ENCODE measurements at regions not wholly inside any gene's neighbourhood (a gene's known extent, or its start where the extent isn't known, plus 50 kb on each side); places are given as distances from the start of the nearest gene placed in this dataset.

GRCh38 chr7:50962962-50963374, 180.3 kb upstream of the GRB10 start:
- Histone ChIP-seq H3K4me1 (ENCODE audit: control insufficient read depth, insufficient read depth, low read length) (peaks cover 14% of the 10 kb centered on the region), H3K27me3 (ENCODE audit: control insufficient read depth, insufficient read depth, low read length) (peaks cover 5% of the 10 kb centered on the region), H3K9me3 (replicated peaks; ENCODE audit: low read length) (no peaks in the 10 kb centered on the region), H3K36me3 (ENCODE audit: insufficient read depth, low read length) (no peaks in the 10 kb centered on the region), H3K4me3 (ENCODE audit: low read length) (no peak overlapping the region), H3K4me2 (ENCODE audit: low read length) (no peak overlapping the region), H3K9ac (ENCODE audit: low read depth, low read length) (no peak overlapping the region)

GRCh38 chr7:50962281-50962883, 179.7 kb upstream of the GRB10 start:
- Histone ChIP-seq H3K4me2 (ENCODE audit: low read length) (no peak overlapping the region), H3K9me3 (replicated peaks; ENCODE audit: low read length) (no peaks in the 10 kb centered on the region), H3K36me3 (ENCODE audit: insufficient read depth, low read length) (no peaks in the 10 kb centered on the region), H3K4me1 (ENCODE audit: control insufficient read depth, insufficient read depth, low read length) (peaks cover 14% of the 10 kb centered on the region), H3K27me3 (ENCODE audit: control insufficient read depth, insufficient read depth, low read length) (peaks cover 5% of the 10 kb centered on the region), H3K4me3 (ENCODE audit: low read length) (no peak overlapping the region), H3K9ac (ENCODE audit: low read depth, low read length) (no peak overlapping the region)

GRCh38 chr7:50960621-50961310, 178.1 kb upstream of the GRB10 start:
- H3K9me3 ChIP-seq (replicated peaks; ENCODE audit: low read length): no peaks in the 10 kb centered on the region
- peaks cover 14% of the 10 kb centered on the region for H3K4me1 ChIP-seq (ENCODE audit: control insufficient read depth, insufficient read depth, low read length)
- no peak overlapping the region for H3K4me2 ChIP-seq (ENCODE audit: low read length)
- no peak overlapping the region for H3K9ac ChIP-seq (ENCODE audit: low read depth, low read length)
- H3K36me3 ChIP-seq (ENCODE audit: insufficient read depth, low read length): no peaks in the 10 kb centered on the region
- H3K4me3 ChIP-seq (ENCODE audit: low read length): no peak overlapping the region
- H3K27me3 ChIP-seq (ENCODE audit: control insufficient read depth, insufficient read depth, low read length): peaks cover 9% of the 10 kb centered on the region

- Histone ChIP-seq H3K4me1 (ENCODE audit: control insufficient read depth, insufficient read depth, low read length) (peaks cover 14% of the 10 kb centered on the region), H3K4me2 (ENCODE audit: low read length) (no peak overlapping the region), H3K4me3 (ENCODE audit: low read length) (no peak overlapping the region), H3K36me3 (ENCODE audit: insufficient read depth, low read length) (no peaks in the 10 kb centered on the region), H3K9me3 (replicated peaks; ENCODE audit: low read length) (no peaks in the 10 kb centered on the region), H3K9ac (ENCODE audit: low read depth, low read length) (no peak overlapping the region), H3K27me3 (ENCODE audit: control insufficient read depth, insufficient read depth, low read length) (peaks cover 9% of the 10 kb centered on the region)
These were observed 177.3 kb upstream of the GRB10 start for GRCh38 chr7:50959991-50960390.

GRCh38 chr7:50959560-50959959, 176.9 kb upstream of the GRB10 start:
- Histone ChIP-seq H3K4me2 (ENCODE audit: low read length) (no peak overlapping the region), H3K9ac (ENCODE audit: low read depth, low read length) (no peak overlapping the region), H3K9me3 (replicated peaks; ENCODE audit: low read length) (no peaks in the 10 kb centered on the region), H3K4me1 (ENCODE audit: control insufficient read depth, insufficient read depth, low read length) (peaks cover 17% of the 10 kb centered on the region), H3K36me3 (ENCODE audit: insufficient read depth, low read length) (no peaks in the 10 kb centered on the region), H3K4me3 (ENCODE audit: low read length) (no peak overlapping the region), H3K27me3 (ENCODE audit: control insufficient read depth, insufficient read depth, low read length) (peaks cover 9% of the 10 kb centered on the region)

GRCh38 chr7:50957855-50958254, 175.2 kb upstream of the GRB10 start:
- Histone ChIP-seq H3K27me3 (ENCODE audit: control insufficient read depth, insufficient read depth, low read length) (peaks cover 9% of the 10 kb centered on the region), H3K4me3 (ENCODE audit: low read length) (no peak overlapping the region), H3K9me3 (replicated peaks; ENCODE audit: low read length) (no peaks in the 10 kb centered on the region), H3K4me2 (ENCODE audit: low read length) (no peak overlapping the region), H3K9ac (ENCODE audit: low read depth, low read length) (no peak overlapping the region), H3K4me1 (ENCODE audit: control insufficient read depth, insufficient read depth, low read length) (peaks cover 28% of the 10 kb centered on the region), H3K36me3 (ENCODE audit: insufficient read depth, low read length) (no peaks in the 10 kb centered on the region)

- peaks cover 24% of the 10 kb centered on the region for H3K4me1 ChIP-seq (ENCODE audit: control insufficient read depth, insufficient read depth, low read length)
- H3K9me3 ChIP-seq (replicated peaks; ENCODE audit: low read length): no peaks in the 10 kb centered on the region
- no peak overlapping the region for H3K4me3 ChIP-seq (ENCODE audit: low read length)
- no peak overlapping the region for H3K4me2 ChIP-seq (ENCODE audit: low read length)
- H3K36me3 ChIP-seq (ENCODE audit: insufficient read depth, low read length): no peaks in the 10 kb centered on the region
- H3K9ac ChIP-seq (ENCODE audit: low read depth, low read length): no peak overlapping the region
- H3K27me3 ChIP-seq (ENCODE audit: control insufficient read depth, insufficient read depth, low read length): peaks cover 9% of the 10 kb centered on the region
These were observed 174.7 kb upstream of the GRB10 start for GRCh38 chr7:50957431-50957830.

- Histone ChIP-seq H3K9me3 (replicated peaks; ENCODE audit: low read length) (no peaks in the 10 kb centered on the region), H3K4me3 (ENCODE audit: low read length) (no peak overlapping the region), H3K27me3 (ENCODE audit: control insufficient read depth, insufficient read depth, low read length) (peaks cover 9% of the 10 kb centered on the region), H3K9ac (ENCODE audit: low read depth, low read length) (no peak overlapping the region), H3K4me1 (ENCODE audit: control insufficient read depth, insufficient read depth, low read length) (peaks cover 19% of the 10 kb centered on the region), H3K4me2 (ENCODE audit: low read length) (no peak overlapping the region), H3K36me3 (ENCODE audit: insufficient read depth, low read length) (no peaks in the 10 kb centered on the region)
These were observed 173.9 kb upstream of the GRB10 start for GRCh38 chr7:50956522-50957155.

GRCh38 chr7:50954716-50955115, 172.0 kb upstream of the GRB10 start:
- H3K9ac ChIP-seq (ENCODE audit: low read depth, low read length): no peak overlapping the region
- no peak overlapping the region for H3K4me3 ChIP-seq (ENCODE audit: low read length)
- no peak overlapping the region for H3K4me2 ChIP-seq (ENCODE audit: low read length)
- no peaks in the 10 kb centered on the region for H3K9me3 ChIP-seq (replicated peaks; ENCODE audit: low read length)
- peaks cover 19% of the 10 kb centered on the region for H3K4me1 ChIP-seq (ENCODE audit: control insufficient read depth, insufficient read depth, low read length)
- H3K27me3 ChIP-seq (ENCODE audit: control insufficient read depth, insufficient read depth, low read length): peaks cover 4% of the 10 kb centered on the region
- H3K36me3 ChIP-seq (ENCODE audit: insufficient read depth, low read length): no peaks in the 10 kb centered on the region

GRCh38 chr7:50954245-50954644, 171.5 kb upstream of the GRB10 start:
- no peaks in the 10 kb centered on the region for H3K9me3 ChIP-seq (replicated peaks; ENCODE audit: low read length)
- H3K9ac ChIP-seq (ENCODE audit: low read depth, low read length): no peak overlapping the region
- H3K4me2 ChIP-seq (ENCODE audit: low read length): no peak overlapping the region
- no peaks in the 10 kb centered on the region for H3K36me3 ChIP-seq (ENCODE audit: insufficient read depth, low read length)
- H3K4me3 ChIP-seq (ENCODE audit: low read length): no peak overlapping the region
- H3K4me1 ChIP-seq (ENCODE audit: control insufficient read depth, insufficient read depth, low read length): peaks cover 19% of the 10 kb centered on the region
- peaks cover 4% of the 10 kb centered on the region for H3K27me3 ChIP-seq (ENCODE audit: control insufficient read depth, insufficient read depth, low read length)

GRCh38 chr7:50953820-50954219, 171.1 kb upstream of the GRB10 start:
- H3K9ac ChIP-seq (ENCODE audit: low read depth, low read length): no peak overlapping the region
- H3K36me3 ChIP-seq (ENCODE audit: insufficient read depth, low read length): no peaks in the 10 kb centered on the region
- no peaks in the 10 kb centered on the region for H3K9me3 ChIP-seq (replicated peaks; ENCODE audit: low read length)
- no peak overlapping the region for H3K4me2 ChIP-seq (ENCODE audit: low read length)
- peaks cover 19% of the 10 kb centered on the region for H3K4me1 ChIP-seq (ENCODE audit: control insufficient read depth, insufficient read depth, low read length)
- H3K27me3 ChIP-seq (ENCODE audit: control insufficient read depth, insufficient read depth, low read length): peaks cover 4% of the 10 kb centered on the region
- H3K4me3 ChIP-seq (ENCODE audit: low read length): no peak overlapping the region

GRCh38 chr7:50953303-50953702, 170.6 kb upstream of the GRB10 start:
- no peak overlapping the region for H3K4me3 ChIP-seq (ENCODE audit: low read length)
- peaks cover 19% of the 10 kb centered on the region for H3K4me1 ChIP-seq (ENCODE audit: control insufficient read depth, insufficient read depth, low read length)
- peaks cover 4% of the 10 kb centered on the region for H3K27me3 ChIP-seq (ENCODE audit: control insufficient read depth, insufficient read depth, low read length)
- H3K9me3 ChIP-seq (replicated peaks; ENCODE audit: low read length): no peaks in the 10 kb centered on the region
- H3K4me2 ChIP-seq (ENCODE audit: low read length): no peak overlapping the region
- H3K9ac ChIP-seq (ENCODE audit: low read depth, low read length): no peak overlapping the region
- no peaks in the 10 kb centered on the region for H3K36me3 ChIP-seq (ENCODE audit: insufficient read depth, low read length)

Measured in skeletal muscle satellite cell (primary cell).